Liver (tissue), 8 donors: ENCODE measurements at regions not wholly inside any gene's neighbourhood (a gene's known extent, or its start where the extent isn't known, plus 50 kb on each side); places are given as distances from the start of the nearest gene placed in this dataset.
"Not testable (repeated sequence)": the region's sequence is repeated elsewhere in the genome, so short reads cannot be mapped to it uniquely, and the experiment has no call there.

Experiments used
- DNase-seq: peaks from one replicate; pipeline ENCODE4 v3.0.0-alpha.2; 2017; ENCODE audit warnings: low spot score
- H3K27ac ChIP-seq, 2 donors: one replicate each; pipeline ENCODE4 v1.7.0; 2013; ENCODE audit warnings: inconsistent platforms in 2 of 2, low read length in 2 of 2, control low read depth in 1 of 2, low read depth in 1 of 2, mild to moderate bottlenecking in 1 of 2
- H3K27me3 ChIP-seq, 4 donors: one replicate each; pipeline versions ENCODE4 v1.6.1 to v1.7.0; 2013; ENCODE audit warnings: low read length in 3 of 4, inconsistent platforms in 1 of 4, mild to moderate bottlenecking in 1 of 4, moderate library complexity in 1 of 4; ENCODE audit not compliant: control insufficient read depth in 4 of 4, insufficient read depth in 4 of 4
- H3K36me3 ChIP-seq, 4 donors: one replicate each; pipeline versions ENCODE4 v1.6.1 to v1.7.0; 2013; ENCODE audit warnings: low read length in 3 of 4, mild to moderate bottlenecking in 3 of 4, low read depth in 1 of 4, moderate library complexity in 1 of 4; ENCODE audit not compliant: control insufficient read depth in 4 of 4, insufficient read depth in 3 of 4
- H3K4me1 ChIP-seq, 4 donors: one replicate each; pipeline versions ENCODE4 v1.6.1 to v1.7.0; 2013; ENCODE audit warnings: low read length in 3 of 4, mild to moderate bottlenecking in 3 of 4, moderate library complexity in 1 of 4; ENCODE audit not compliant: control insufficient read depth in 4 of 4, insufficient read depth in 4 of 4
- H3K4me3 ChIP-seq, 3 donors: one replicate each; pipeline versions ENCODE4 v1.6.1 to v1.7.0; 2013; ENCODE audit warnings: low read length in 3 of 3, control low read depth in 1 of 3, low read depth in 1 of 3, mild to moderate bottlenecking in 1 of 3
- H3K9ac ChIP-seq, 2 donors: one replicate each; pipeline ENCODE4 v1.7.0; 2013; ENCODE audit warnings: low read length in 2 of 2, mild to moderate bottlenecking in 2 of 2, moderate library complexity in 2 of 2, control low read depth in 1 of 2, low read depth in 1 of 2
- H3K9me3 ChIP-seq, 4 donors: one replicate each; pipeline versions ENCODE4 v1.6.1 to v1.7.0; 2013; ENCODE audit warnings: low read length in 3 of 4; ENCODE audit not compliant: control insufficient read depth in 4 of 4
- EGR1 ChIP-seq, 2 donors: IDR thresholded peaks; 2 replicates each; pipeline ENCODE4 v1.6.1; 2016 to 2018; ENCODE audit warnings: antibody characterized with exemption in 2 of 2, low read depth in 2 of 2
- FOXA1 ChIP-seq: IDR thresholded peaks from 2 replicates; pipeline ENCODE4 v1.6.1; 2016; ENCODE audit warnings: antibody characterized with exemption
- FOXA2 ChIP-seq: IDR thresholded peaks from 2 replicates; pipeline ENCODE4 v1.6.1; 2016; ENCODE audit warnings: antibody characterized with exemption
- GABPA ChIP-seq, 2 donors: IDR thresholded peaks in 1 of 2; conservative IDR thresholded peaks in 1 of 2; 2 replicates each; pipeline ENCODE4 v1.6.1; 2016; ENCODE audit warnings: antibody characterized with exemption in 2 of 2, mild to moderate bottlenecking in 1 of 2, moderate library complexity in 1 of 2
- HNF4A ChIP-seq, 2 donors: conservative IDR thresholded peaks; 2 replicates each; pipeline ENCODE4 v1.6.1; 2016; ENCODE audit warnings: antibody characterized with exemption in 2 of 2, mild to moderate bottlenecking in 2 of 2
- HNF4G ChIP-seq: IDR thresholded peaks from 2 replicates; pipeline ENCODE4 v1.6.1; 2016; ENCODE audit warnings: antibody characterized with exemption
- JUND ChIP-seq, 2 donors: IDR thresholded peaks; 2 replicates each; pipeline ENCODE4 v1.6.1; 2016; ENCODE audit warnings: antibody characterized with exemption in 2 of 2
- NR2F2 ChIP-seq: IDR thresholded peaks from 2 replicates; pipeline ENCODE4 v1.6.1; 2016; ENCODE audit warnings: antibody characterized with exemption
- RAD21 ChIP-seq, 2 donors: IDR thresholded peaks; 2 replicates each; pipeline ENCODE4 v1.6.1; 2016; ENCODE audit warnings: antibody characterized with exemption in 2 of 2, mild to moderate bottlenecking in 2 of 2
- SP1 ChIP-seq: IDR thresholded peaks from 2 replicates; pipeline ENCODE4 v1.6.1; 2018; ENCODE audit warnings: antibody characterized with exemption, mild to moderate bottlenecking
- TAF1 ChIP-seq: conservative IDR thresholded peaks from 2 replicates; pipeline ENCODE4 v1.6.1; 2016; ENCODE audit warnings: antibody characterized with exemption, mild to moderate bottlenecking
- YY1 ChIP-seq: IDR thresholded peaks from 2 replicates; pipeline ENCODE4 v1.6.1; 2016; ENCODE audit warnings: antibody characterized with exemption, mild to moderate bottlenecking
- WGBS: extraction: QIAGEN DNeasy Blood & Tissue Kit; methylation state at CpG from one replicate; pipeline ENCODE4 v1.1.7; 2013; 5-methylcytosine and 5-hydroxymethylcytosine counted together
- TF ChIP-seq, protein P1 (sequence below): fragments of 150-350 bp; IDR thresholded peaks from 2 replicates; pipeline ENCODE4 v1.5.1; 2017; ENCODE audit warnings: improper control_type of control experiment, low read depth, low read length; ENCODE audit not compliant: missing input control
- TF ChIP-seq, protein P2 (sequence below): IDR thresholded peaks from 2 replicates; pipeline ENCODE4 v1.6.1; 2016; ENCODE audit warnings: antibody characterized with exemption
- TF ChIP-seq, protein P3 (sequence below): IDR thresholded peaks from 2 replicates; pipeline ENCODE4 v1.6.1; 2016; ENCODE audit warnings: antibody characterized with exemption
- donor health status: healthy.
- donor health status: healthy.
- donor health status: healthy.
- donor health status: healthy.
- donor health status: healthy.

DNA sequence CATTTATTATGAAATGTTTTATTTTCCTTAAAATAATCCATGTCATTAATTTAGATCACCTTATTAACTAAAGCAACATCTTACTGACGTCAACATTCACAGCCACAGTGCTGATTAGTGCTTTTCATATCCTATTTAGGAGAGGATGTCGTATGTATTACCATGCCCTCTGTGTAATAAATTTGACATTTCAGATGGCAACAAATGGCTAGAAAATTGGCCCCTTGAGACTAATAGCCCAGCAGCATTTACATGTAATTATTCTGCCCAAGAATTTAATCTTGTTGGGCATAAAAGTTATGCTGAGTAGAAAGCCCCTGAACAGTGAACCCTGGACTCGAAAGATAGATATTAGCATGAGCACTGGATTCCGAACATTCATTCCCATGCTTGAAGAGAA, 391.2 kb downstream of the PRELID2 start:
- no peak overlapping the region for H3K4me3 ChIP-seq
- H3K9ac ChIP-seq: no peak overlapping the region
- no peaks in the 10 kb centered on the region for H3K27me3 ChIP-seq
- WGBS: 80% methylated on average over 4 of the region's 4 CpGs
- TF ChIP-seq, protein P1, sequence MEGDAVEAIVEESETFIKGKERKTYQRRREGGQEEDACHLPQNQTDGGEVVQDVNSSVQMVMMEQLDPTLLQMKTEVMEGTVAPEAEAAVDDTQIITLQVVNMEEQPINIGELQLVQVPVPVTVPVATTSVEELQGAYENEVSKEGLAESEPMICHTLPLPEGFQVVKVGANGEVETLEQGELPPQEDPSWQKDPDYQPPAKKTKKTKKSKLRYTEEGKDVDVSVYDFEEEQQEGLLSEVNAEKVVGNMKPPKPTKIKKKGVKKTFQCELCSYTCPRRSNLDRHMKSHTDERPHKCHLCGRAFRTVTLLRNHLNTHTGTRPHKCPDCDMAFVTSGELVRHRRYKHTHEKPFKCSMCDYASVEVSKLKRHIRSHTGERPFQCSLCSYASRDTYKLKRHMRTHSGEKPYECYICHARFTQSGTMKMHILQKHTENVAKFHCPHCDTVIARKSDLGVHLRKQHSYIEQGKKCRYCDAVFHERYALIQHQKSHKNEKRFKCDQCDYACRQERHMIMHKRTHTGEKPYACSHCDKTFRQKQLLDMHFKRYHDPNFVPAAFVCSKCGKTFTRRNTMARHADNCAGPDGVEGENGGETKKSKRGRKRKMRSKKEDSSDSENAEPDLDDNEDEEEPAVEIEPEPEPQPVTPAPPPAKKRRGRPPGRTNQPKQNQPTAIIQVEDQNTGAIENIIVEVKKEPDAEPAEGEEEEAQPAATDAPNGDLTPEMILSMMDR: no peak
- TF ChIP-seq YY1: no peak
- TF ChIP-seq, protein P2, sequence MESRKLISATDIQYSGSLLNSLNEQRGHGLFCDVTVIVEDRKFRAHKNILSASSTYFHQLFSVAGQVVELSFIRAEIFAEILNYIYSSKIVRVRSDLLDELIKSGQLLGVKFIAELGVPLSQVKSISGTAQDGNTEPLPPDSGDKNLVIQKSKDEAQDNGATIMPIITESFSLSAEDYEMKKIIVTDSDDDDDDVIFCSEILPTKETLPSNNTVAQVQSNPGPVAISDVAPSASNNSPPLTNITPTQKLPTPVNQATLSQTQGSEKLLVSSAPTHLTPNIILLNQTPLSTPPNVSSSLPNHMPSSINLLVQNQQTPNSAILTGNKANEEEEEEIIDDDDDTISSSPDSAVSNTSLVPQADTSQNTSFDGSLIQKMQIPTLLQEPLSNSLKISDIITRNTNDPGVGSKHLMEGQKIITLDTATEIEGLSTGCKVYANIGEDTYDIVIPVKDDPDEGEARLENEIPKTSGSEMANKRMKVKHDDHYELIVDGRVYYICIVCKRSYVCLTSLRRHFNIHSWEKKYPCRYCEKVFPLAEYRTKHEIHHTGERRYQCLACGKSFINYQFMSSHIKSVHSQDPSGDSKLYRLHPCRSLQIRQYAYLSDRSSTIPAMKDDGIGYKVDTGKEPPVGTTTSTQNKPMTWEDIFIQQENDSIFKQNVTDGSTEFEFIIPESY: no peak
- no peak for TF ChIP-seq EGR1 (IDR thresholded peaks at IDR 0.05; ENCODE audit: low read depth in 2 of 2)
- TF ChIP-seq SP1: no peak
- TF ChIP-seq RAD21 (IDR thresholded peaks at IDR 0.05): no peak
- TF ChIP-seq JUND (IDR thresholded peaks at IDR 0.05): no peak
- TF ChIP-seq TAF1: no peak
- TF ChIP-seq NR2F2: no peak
- no peak for TF ChIP-seq HNF4G
- no peak for TF ChIP-seq HNF4A (conservative IDR thresholded peaks at IDR 0.05)
- DNase-seq: no peak
- no peaks in the 10 kb centered on the region for H3K36me3 ChIP-seq
- peaks cover 0 to 2% (median 0%) of the 10 kb centered on the region in 4 donors for H3K9me3 ChIP-seq
- H3K27ac ChIP-seq: no peak overlapping the region
- H3K4me1 ChIP-seq: no peaks in the 10 kb centered on the region

DNA sequence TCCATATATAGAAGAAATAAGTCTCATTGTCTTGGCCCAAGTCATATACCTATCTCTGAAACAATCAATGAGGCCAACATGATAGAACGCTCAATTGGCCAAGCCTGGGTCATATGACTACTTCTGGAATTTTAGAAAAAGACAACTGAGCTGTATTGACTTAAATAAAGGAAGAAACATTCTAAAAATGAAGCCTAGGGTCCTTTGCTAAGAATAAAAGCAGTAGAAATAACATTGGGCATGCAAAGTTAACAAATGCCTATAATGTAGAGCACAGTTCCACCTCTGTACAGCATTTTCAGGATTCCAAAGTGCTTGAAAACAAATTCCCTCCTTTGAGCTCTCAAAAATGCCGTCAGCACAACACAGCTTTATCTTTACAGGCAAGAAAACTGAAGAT, 391.8 kb downstream of the PRELID2 start:
- 75% methylated on average over 2 of the region's 2 CpGs for WGBS
- Histone ChIP-seq H3K4me3 (no peak overlapping the region), H3K27me3 (no peaks in the 10 kb centered on the region), H3K4me1 (no peaks in the 10 kb centered on the region), H3K9ac (no peak overlapping the region), H3K36me3 (no peaks in the 10 kb centered on the region), H3K9me3 (peaks cover 0 to 2% (median 0%) of the 10 kb centered on the region in 4 donors), H3K27ac (no peak overlapping the region)
- TF ChIP-seq NR2F2 (no peak), HNF4G (no peak), EGR1 (IDR thresholded peaks at IDR 0.05; ENCODE audit: low read depth in 2 of 2) (no peak), SP1 (no peak), FOXA1 (no peak), TAF1 (no peak), GABPA (IDR thresholded peaks at IDR 0.05 in 1 of 2, conservative IDR thresholded peaks at IDR 0.05 in 1 of 2) (no peak), JUND (IDR thresholded peaks at IDR 0.05) (no peak), FOXA2 (no peak), HNF4A (conservative IDR thresholded peaks at IDR 0.05) (no peak)
- TF ChIP-seq, protein P1: no peak
- TF ChIP-seq, protein P3, sequence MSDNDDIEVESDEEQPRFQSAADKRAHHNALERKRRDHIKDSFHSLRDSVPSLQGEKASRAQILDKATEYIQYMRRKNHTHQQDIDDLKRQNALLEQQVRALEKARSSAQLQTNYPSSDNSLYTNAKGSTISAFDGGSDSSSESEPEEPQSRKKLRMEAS: no peak
- no peak for DNase-seq

DNA sequence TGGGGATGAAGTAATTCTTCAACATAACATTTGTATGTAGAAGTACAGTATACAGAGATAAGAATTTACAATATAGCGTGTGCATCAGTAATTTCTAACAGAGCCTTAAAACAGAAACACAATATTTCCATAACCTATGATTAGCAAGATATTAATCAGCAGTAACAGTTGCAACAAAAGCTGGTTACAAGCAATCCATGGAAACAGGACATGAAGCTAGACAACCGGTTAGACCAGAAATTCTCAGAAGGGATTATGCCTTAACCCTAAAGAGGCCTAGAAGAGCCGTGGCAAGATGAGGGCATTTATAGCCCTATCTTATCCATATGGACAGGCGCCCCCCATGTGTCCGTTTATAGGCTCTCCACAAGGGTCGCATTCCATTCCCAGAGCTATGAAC, 392.5 kb downstream of the PRELID2 start:
- not testable (repeated sequence) for H3K4me1 ChIP-seq, H3K9ac ChIP-seq, H3K4me3 ChIP-seq, H3K9me3 ChIP-seq, H3K36me3 ChIP-seq, DNase-seq, H3K27me3 ChIP-seq, H3K27ac ChIP-seq
- WGBS: 89% methylated on average over 6 of the region's 6 CpGs
